Myocyte (in vitro differentiated cells): ENCODE measurements at regions not wholly inside any gene's neighbourhood (a gene's known extent, or its start where the extent isn't known, plus 50 kb on each side); places are given as distances from the start of the nearest gene placed in this dataset.

Experiments used
- DNase-seq: peaks from one replicate; pipeline ENCODE4 v3.0.0-alpha.2; 2012; ENCODE audit warnings: low read depth

DNA sequence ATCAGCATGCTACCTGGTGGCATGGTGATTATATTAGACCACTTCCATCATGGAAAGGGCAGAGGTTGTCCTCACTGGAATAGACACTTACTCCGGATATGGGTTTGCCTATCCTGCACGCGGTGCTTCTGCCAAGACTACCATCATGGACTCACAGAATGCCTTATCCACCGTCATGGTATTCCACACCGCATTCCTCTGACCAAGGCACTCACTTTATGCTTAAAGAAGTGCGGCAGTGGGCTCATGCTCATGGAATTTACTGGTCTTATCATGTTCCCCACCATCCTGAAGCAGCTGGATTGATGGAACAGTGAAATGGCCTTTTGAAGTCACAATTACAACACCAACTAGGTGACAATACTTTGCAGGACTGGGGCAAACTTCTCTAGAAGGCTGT lies 109.2 kb upstream of the DRD2 start:
- DNase-seq, result no peak

DNA sequence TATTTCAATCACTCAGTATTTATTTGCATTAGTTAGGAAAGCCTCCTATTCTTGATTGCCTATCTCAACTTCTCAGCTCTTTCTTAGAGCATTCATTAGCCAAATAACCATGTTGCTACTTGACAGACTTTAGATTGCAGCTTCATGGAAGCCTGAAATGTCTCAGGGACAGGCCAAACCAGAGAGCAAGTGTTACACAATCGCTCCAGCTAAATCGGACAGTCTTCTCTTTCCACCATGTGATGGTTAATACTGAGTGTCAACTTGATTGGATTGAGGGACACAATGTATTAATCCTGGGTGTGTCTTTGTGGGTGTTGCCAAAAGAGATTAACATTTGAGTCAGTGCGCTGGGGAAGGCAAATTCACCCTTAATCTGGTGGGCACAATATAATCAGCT lies 106.5 kb upstream of the DRD2 start:
- DNase-seq, result no peak

DNA sequence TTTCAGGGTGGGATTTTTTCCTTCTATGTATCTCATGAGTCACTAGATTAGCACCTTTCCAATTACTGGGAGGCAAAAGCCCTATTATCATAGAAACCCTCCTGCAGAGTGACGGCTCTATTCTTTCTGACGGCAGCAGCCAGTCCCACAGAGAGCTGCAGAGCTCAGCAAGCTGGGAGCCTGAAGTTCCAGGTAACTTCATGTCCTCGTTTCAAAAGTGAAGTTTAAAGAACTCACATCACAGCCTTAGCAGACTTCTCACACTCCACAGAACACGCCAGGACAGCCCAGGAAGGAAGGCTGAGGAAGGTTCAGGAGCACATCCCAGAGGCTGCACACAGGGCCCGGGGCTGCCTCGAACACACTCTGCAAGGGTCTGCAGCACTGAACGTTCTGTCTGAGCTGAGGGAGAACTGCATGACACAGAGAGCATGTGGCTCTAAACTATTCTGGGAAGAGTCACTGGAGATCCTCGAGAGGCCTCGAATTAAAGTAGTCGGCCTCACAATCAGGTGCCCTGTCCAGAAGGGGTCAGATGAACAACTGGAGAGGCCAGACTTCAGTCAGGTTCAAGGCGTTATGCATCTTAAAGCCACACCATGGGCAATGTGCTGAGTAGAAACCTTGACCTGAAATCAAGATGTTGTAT lies 104.2 kb upstream of the DRD2 start:
- no peak for DNase-seq

DNA sequence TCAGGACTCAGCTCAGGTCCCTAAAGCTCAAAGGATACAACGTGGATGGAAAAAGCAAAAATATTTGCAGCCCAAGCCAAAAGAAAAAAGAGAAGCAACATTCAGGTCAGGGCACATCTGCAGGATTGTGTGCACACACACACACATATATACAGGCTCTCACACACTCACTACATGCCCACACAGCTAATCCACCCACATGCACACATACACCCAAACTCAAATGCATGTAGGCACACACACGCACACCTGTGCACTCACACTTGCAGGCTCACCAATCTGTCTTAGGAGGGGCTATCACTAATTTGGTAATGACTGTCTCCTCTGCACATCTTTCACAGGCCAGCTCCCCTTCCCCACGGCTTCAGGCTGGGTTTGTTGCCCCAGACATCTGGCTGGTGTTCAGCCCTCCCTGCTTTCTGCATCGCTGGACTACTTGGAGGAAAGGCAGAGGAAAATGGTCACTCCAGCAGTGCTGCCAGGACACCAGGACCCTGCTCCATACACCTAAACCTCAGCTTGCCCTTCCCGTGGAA lies 103.6 kb upstream of the DRD2 start:
- DNase-seq, result no peak

DNA sequence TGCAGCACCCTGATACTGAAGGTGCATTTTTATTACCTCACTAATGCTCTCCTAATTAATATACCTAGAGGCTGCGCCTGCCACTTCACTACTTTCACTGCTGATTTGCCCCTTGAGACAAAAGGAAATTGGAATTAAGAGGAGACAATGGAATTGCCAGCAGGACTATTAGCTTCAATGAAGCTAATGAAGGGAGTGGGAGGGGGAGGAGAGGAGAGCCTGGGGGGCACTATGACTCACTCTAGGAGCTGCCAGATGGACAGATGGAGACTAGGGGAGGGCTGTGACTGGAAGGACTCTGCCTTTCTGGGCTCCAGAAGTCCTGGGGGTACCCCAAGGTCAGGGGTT lies 102.8 kb upstream of the DRD2 start:
- no peak for DNase-seq

DNA sequence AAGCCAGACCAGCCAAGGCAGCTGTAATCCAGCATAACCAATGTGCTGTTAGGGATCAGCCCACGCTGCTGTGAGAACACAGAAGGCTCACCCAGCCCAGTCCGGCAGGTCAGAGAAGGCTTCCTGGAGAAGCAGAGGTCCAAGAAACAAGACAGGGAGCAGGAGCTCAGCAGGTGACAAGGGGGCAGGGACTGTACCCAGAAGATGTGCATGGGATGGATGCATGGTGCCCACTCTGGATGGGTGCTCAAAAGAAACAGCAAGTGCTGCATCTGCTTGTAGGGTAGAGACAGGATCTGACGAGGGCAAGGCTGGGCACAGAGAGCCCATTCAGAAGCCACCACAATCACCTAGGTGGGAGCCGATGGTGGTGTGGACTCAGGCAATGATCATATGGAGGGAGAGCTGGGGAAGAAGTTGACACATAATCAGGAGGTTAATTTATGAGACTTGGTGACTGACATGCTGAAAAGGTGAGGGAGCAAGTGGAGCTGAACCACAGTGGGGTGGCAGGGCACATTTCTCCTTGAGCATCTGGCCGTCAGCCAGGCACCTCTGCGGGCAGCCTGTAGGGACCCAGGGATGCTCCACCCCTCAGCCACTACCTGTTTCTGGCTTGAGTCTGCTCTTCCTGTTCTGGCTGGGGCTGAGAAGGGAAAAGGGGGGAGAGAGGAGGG lies 102.3 kb upstream of the DRD2 start:
- DNase-seq, result no peak

DNA sequence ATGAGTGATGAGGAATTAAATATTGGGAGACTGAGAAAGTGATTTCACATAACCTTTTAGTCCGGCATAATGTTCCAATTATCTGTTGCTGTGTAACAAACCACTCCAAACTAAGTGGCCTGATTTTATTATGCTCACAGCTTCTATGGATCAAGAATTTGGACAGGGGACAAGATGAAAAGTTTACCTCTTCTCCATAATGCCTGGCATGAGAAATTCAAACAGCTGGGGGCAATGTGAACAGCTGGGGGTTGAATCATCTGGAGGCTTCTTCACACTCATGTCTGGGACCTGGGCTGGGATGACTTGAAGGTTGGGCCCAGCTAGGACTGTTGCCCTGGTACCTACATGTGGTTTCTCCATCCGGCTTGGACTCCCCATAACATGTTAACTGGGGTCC lies 99.4 kb upstream of the DRD2 start:
- DNase-seq, result no peak

DNA sequence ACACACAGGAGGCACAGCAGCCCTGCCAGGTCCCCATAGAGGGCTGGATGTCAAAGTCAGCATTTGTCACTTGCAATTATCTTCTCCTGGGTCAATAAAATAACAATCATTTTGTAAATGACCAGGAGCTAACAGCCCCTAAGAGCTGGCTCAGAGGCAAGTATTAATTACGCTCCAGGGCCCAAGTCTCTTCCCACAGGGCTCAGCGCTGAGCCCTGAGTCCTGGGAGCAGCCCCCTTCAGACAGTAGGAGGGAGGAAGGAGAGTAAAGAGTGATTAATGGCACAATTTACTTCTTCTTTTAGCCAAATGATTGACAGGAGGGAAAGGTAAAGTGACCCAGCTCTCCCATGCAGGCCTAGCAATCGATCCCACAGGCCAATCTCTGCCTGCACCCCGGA lies 99.0 kb upstream of the DRD2 start:
- DNase-seq, result no peak

DNA sequence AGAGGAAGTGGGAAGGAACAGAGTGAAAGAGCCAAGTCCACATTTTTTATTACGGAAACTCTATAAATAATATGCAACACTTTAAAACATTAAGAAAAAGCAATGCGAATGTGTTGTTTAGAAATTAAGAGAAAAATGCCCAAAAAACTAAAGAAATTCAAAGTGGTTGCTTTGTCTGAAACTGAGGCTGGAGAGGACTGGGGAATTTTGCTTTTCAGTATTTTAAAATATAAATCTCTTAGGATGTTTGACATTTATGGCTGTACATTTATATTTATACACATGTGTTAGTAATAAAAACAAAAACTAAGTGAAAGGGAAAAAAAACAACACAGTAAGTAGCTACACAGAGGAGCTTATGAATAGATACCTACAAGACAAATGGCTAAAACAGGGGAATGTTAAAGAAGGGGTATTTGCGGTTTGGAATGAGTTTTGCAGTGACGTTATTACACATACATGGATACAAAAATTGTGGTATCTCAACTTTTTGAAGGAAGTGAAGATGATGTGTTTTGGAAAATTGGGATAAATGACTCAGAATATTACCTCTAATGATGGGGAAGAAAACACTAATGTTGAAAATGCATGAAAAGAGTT lies 97.0 kb upstream of the DRD2 start:
- DNase-seq, result no peak

DNA sequence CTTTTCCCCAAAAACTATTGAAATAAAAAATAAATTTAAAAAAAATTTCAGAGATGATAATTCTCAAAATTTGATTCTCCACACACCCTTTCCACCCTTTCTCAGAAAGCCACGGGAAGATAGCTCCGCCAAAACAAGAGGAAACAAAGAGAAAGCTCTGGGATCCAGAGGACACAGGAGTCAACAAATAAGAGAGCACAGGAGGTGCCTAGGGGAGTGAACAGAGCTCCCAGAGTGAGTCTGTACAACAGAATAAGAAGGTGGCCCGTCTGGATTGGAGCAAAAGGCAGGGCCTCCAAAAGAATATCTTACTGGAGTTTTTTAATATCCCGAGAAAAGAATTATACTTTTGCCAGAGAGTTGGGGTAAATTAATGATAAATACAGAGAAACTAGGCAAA lies 96.3 kb upstream of the DRD2 start:
- DNase-seq, result no peak

DNA sequence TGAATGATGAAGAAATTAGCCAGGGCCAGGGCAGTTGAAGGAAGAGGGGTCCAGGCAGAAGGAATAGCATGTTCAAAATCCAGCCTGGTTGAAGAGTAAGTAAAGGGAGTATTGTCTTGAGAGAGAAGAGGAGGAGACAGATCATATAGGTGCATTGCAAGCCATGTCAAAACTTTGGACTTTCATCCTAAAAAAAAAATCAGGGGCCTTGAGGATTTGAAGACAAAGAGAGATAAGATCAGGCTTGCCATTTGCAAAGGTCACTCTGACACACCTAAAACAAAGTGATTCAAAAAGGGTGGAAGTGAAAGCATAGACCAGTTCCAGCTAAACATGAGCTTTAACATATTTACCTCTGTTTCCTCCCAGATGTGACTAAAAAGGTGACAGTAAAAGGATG lies 95.7 kb upstream of the DRD2 start:
- DNase-seq, result no peak

DNA sequence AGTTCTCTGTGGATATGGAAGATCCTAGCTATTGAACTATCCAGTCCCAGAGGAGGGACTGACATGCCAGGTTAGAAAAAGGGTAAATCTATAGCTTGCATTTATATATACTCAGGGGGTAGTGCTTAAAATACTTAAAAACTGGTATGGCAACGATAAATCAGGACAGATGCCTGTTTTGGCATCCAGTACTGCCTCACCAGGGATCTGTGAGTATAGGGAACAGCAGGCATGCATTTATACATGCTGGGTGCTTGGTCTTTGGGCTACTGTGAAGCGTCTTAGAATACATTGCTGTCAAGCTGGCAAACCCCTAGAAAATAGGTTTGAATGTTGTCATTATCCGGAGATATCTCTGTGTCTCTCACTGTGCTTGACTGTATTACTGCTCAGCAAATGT lies 94.2 kb upstream of the DRD2 start:
- no peak for DNase-seq

DNA sequence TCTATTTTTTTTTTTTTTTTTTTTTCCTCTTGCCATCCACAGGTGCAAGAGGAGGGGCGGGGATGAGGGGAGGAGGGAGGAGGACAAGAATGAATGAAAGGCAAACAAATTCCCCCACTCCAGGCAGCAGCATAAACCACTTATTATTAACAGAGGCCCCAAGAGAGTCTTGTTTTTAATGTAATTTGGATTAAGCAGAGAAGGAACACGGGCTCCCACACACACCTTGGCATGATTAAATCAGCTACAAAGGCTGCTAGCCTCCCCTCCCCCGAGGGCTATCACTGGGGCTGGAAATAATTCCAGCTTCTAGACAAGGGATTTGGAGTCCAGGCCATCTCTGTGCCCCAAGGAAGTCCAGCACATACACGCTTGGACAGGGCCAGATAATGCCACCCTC lies 93.4 kb upstream of the DRD2 start:
- DNase-seq, result no peak

DNA sequence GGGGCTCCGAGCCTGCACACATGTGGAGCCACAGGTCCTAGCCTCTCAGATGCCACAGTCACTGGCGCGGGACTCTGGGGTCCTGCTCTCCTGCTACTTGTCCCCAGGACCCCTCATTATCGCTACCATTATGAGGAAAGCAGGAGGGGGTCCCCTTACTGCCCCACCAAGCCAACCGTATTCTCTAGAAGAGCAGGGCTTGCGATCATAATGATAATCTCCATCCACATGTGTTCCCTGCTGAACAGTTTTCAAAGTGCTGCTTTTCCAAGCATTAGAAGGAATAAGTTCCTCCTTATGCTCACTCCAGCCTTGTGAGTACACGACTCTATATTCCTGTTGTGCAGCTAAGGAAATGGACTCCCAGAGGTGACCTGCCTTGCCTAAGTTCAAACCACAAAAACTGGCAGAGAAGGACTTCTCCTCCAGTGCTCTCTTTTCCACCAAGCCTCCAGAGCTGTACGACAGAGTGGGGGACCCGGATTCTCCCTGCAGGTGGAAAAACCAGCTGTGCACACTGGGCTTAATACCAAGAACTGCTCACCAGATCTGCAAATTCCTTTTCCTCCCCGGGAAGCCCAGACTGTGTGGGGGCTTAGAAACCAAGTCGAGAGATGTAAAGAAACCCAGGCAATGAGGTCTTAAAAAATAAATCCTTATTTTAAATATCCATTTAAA lies 92.8 kb upstream of the DRD2 start:
- no peak for DNase-seq

DNA sequence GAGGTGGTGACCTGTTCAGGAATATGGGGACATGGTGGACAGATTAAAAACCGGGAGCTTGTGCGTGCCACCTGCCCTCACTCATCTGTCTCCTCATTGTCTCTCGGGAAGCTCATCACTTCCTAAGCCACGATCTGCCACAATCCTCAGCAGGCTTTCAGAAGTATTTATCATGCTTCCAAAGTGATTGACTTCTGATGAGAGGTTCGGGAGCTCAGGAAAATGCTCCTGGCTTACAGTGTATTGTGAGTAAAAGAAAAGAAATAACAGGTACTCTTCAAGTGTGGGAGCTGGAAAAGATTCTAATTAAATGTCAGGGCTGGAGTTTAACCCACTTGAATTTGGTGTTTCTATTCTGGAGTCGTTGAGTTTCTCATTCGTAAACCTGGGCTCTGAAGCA lies 91.9 kb upstream of the DRD2 start:
- DNase-seq, result no peak

DNA sequence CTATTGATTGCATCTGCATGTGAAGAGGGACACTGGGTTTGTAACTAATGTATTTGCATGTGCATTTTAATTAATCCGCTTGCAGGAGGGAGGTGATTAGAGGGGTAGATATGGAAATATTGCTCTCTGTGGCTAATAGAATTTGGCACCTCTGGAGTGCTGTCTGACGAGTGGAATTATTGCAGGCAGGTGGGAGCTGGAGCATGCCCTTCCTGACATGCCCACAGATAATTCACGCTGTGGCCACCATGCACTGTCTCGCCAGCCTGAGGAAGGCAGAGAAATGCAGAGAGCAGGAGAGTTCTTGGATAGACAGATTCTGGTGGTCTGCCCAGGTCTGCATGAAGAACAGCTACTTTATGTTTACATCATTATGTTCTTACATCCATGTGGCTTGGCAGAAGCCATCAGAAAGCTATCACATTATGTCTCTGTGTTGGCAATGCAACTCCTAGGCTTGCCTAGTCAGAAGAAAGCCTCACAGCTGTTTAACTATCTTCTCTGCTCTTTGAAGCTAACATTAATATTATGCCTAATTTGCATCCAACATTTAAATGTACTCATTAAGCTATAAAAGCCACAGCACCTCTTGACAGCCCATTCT lies 89.4 kb upstream of the DRD2 start:
- DNase-seq, result no peak

DNA sequence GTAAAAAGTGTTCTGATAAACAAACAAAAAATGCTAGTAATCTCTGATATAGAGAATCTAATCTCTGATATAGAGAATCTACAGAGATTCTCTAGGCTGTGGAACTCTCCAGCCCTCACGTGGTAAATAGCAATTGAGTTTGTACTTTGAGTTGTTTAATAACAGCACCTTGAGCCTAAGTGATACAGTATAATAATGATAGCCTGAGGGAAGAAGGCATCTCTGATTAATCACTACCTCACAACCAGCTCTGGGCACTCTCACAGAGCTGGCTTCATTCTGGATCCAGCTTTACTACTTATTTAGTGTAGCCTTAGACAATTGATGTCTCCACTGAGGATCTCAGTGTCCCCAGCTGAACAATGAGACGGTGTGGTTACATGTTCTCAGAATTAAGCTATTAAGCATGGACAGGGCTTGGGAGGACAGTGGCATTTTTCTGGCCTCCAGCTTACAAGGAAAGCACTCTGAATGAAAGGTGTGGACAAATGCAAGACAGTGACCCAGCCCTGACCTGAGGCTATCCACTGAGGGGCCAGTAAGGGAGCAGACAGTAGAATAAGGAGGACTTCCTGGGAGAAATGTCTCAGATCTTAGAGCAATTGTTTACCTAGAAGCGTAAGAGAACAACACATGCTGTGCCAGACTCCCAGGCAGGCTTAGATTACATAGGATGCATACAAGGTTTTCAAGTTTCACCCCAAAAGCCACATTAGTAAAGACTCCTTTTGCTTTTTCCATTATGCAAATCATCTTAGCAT lies 88.7 kb upstream of the DRD2 start:
- no peak for DNase-seq

DNA sequence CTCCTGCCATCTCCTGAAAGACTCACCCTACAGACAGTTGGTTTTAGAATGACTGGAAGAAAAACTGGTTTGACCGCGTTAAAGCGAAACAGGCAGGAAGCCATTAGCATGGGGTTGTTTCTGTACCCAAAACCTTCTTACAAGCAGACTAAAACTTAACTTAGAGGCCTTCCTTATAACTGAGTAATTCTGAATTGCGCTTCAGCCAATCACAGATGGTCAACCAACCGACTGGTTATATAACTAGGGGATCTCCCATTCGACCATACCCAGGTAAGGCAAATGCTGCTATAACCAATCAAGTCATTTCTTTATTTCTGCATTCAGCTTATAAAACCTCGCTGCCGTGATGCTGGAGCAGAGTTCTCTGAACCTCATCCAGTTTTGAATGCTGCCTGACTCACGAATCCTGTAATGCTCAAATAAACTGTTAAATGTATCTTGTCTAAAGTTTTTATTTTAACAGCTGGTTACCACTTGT lies 87.8 kb upstream of the DRD2 start:
- no peak for DNase-seq

DNA sequence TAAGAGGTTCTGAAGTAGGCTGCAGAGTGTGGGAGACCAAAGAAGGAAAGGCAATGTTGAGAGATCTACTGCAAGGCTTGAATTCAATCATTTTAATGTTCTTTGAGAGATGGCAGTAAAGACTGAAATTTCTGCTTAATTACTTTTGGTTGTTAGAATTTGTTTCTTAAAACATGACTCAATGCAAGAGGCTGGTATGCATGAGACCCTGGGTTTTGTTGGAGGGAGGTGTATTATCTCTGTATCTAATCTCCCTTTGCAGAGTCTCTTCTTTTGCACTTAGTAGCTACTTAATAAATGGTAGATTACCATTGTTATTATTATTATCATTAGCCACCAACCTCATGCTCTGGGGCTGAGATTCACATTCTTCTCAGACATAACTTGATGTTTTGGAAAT lies 87.4 kb upstream of the DRD2 start:
- no peak for DNase-seq

DNA sequence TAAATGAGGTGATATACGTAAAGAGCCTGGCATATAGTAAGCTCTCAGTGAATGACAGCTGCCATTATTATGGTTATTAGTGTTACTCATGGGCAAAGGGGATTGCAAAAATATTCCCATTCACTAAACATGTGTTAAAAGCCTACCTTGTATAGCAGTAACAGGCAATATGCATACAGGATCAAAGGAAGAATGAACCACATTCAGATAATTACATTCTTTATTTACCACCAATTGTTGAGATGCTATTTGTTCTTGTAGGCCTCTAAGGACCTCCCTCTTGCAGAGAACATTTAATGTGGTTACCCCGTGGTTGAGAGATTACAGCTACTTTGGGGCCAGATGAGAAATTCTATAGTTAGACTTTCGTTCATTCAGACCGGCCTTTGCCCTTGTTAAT lies 82.7 kb upstream of the DRD2 start:
- no peak for DNase-seq

DNA sequence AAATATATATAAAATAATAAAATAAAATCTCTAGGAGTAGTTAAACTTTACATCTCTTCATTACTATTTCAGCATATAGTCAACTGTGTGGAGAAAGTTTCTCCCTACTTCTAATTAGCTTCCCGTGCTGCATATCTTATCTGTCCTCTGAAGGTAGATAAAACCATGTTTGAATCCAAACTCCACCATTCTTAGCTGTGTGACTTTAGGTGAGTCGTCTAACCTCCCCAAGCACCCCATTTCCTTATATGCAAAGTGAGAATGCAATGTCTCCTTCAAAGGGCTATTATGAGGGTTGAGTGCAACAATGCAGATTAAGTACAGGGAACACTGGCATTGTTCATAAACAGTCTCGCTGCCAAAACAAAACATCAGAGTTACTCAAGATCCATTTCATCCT lies 80.8 kb upstream of the DRD2 start:
- no peak for DNase-seq
